ENCODE measurements at regions not wholly inside any gene's neighbourhood (a gene's known extent, or its start where the extent isn't known, plus 50 kb on each side); places are given as distances from the start of the nearest gene placed in this dataset.

DNA sequence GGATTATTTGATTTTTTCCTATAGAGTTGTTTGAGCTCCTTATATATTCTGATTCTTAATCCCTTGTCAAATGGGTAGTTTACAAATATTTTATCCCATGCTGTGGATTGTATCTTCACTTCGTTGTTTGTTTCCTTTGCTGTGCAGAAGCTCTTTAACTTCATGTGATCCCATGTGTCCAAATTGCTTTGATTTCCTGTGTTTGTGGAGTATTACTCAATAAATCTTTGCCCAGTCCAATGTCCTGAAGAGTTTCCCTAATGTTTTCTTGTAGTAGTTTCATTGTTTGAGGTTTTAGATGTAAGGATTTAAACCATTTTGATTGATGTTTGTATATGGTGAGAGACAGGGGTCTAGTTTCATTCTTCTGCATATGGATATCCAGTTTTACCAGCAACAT lies 143.7 kb upstream of the HTR1E start:
- Histone ChIP-seq H3K27me3 (ENCODE audit: insufficient read depth, low read depth) (no peaks in the 10 kb centered on the region), H3K4me1 (ENCODE audit: low read depth, poor library complexity, severe bottlenecking) (no peaks in the 10 kb centered on the region), H3K27ac (no peak overlapping the region), H3K79me2 (ENCODE audit: insufficient read depth, low read depth) (no peaks in the 10 kb centered on the region), H3K4me2 (no peak overlapping the region), H2AFZ (ENCODE audit: low read depth) (no peak overlapping the region), H3K9ac (no peak overlapping the region), H3K36me3 (ENCODE audit: insufficient read depth) (no peaks in the 10 kb centered on the region), H3K4me3 (IDR thresholded peaks at IDR 0.05; ENCODE audit: insufficient read depth, low read depth, low read length) (no peak overlapping the region), H4K20me1 (ENCODE audit: insufficient read depth) (no peaks in the 10 kb centered on the region)
- TF ChIP-seq, protein P1, sequence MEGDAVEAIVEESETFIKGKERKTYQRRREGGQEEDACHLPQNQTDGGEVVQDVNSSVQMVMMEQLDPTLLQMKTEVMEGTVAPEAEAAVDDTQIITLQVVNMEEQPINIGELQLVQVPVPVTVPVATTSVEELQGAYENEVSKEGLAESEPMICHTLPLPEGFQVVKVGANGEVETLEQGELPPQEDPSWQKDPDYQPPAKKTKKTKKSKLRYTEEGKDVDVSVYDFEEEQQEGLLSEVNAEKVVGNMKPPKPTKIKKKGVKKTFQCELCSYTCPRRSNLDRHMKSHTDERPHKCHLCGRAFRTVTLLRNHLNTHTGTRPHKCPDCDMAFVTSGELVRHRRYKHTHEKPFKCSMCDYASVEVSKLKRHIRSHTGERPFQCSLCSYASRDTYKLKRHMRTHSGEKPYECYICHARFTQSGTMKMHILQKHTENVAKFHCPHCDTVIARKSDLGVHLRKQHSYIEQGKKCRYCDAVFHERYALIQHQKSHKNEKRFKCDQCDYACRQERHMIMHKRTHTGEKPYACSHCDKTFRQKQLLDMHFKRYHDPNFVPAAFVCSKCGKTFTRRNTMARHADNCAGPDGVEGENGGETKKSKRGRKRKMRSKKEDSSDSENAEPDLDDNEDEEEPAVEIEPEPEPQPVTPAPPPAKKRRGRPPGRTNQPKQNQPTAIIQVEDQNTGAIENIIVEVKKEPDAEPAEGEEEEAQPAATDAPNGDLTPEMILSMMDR (conservative IDR thresholded peaks at IDR 0.05; ENCODE audit: low read depth, low read length), result no peak

- no peak overlapping the region for H2AFZ ChIP-seq (ENCODE audit: low read depth)
These were observed 145.9 kb upstream of the HTR1E start for GRCh38 chr6:86791476-86791875.

GRCh38 chr6:86789779-86790411 lies 147.4 kb upstream of the HTR1E start:
- Histone ChIP-seq H4K20me1 (ENCODE audit: insufficient read depth) (no peaks in the 10 kb centered on the region), H3K36me3 (ENCODE audit: insufficient read depth) (no peaks in the 10 kb centered on the region), H3K79me2 (ENCODE audit: insufficient read depth, low read depth) (no peaks in the 10 kb centered on the region), H3K27ac (no peak overlapping the region), H3K27me3 (ENCODE audit: insufficient read depth, low read depth) (no peaks in the 10 kb centered on the region), H3K9ac (no peak overlapping the region), H3K4me3 (IDR thresholded peaks at IDR 0.05; ENCODE audit: insufficient read depth, low read depth, low read length) (no peak overlapping the region), H3K4me2 (no peak overlapping the region), H3K4me1 (ENCODE audit: low read depth, poor library complexity, severe bottlenecking) (no peaks in the 10 kb centered on the region), H2AFZ (ENCODE audit: low read depth) (no peak overlapping the region)
- TF ChIP-seq, protein P1 (conservative IDR thresholded peaks at IDR 0.05; ENCODE audit: low read depth, low read length), result no peak

More at GRCh38 chr6:86791476-86791875, 145.9 kb upstream of the HTR1E start:
- no peak overlapping the region for H3K4me2 ChIP-seq
- H3K79me2 ChIP-seq (ENCODE audit: insufficient read depth, low read depth), result no peaks in the 10 kb centered on the region
- H4K20me1 ChIP-seq (ENCODE audit: insufficient read depth), result no peaks in the 10 kb centered on the region
- TF ChIP-seq, protein P1 (conservative IDR thresholded peaks at IDR 0.05; ENCODE audit: low read depth, low read length), result no peak
- no peak overlapping the region for H3K9ac ChIP-seq
- H3K4me3 ChIP-seq (IDR thresholded peaks at IDR 0.05; ENCODE audit: insufficient read depth, low read depth, low read length), result no peak overlapping the region
- no peaks in the 10 kb centered on the region for H3K36me3 ChIP-seq (ENCODE audit: insufficient read depth)
- no peak overlapping the region for H3K27ac ChIP-seq
- no peaks in the 10 kb centered on the region for H3K27me3 ChIP-seq (ENCODE audit: insufficient read depth, low read depth)
- H3K4me1 ChIP-seq (ENCODE audit: low read depth, poor library complexity, severe bottlenecking), result no peaks in the 10 kb centered on the region

DNA sequence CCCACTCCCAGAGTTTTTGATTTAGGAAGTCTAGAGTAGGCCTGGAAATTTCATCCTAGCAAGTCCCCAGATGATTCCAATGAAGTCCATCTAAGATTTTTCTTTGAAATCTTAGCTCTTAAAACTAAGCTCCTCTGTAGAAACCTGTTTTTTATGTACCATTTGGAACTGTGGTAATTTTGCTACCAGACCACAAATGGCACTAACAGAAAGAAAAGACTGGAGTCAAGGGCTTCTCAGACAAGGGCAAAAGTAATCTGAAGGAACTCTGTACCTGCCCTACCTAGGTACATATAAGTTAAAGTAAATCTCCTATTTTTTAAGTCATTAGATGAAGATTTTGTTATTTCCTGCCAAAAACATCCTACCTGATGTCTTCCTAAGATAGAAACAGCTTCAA lies 155.0 kb upstream of the HTR1E start:
- TF ChIP-seq, protein P1 (conservative IDR thresholded peaks at IDR 0.05; ENCODE audit: low read depth, low read length), result no peak
- H4K20me1 ChIP-seq (ENCODE audit: insufficient read depth), result no peaks in the 10 kb centered on the region
- H3K4me1 ChIP-seq (ENCODE audit: low read depth, poor library complexity, severe bottlenecking), result no peaks in the 10 kb centered on the region
- no peak overlapping the region for H3K4me3 ChIP-seq (IDR thresholded peaks at IDR 0.05; ENCODE audit: insufficient read depth, low read depth, low read length)
- no peak overlapping the region for H2AFZ ChIP-seq (ENCODE audit: low read depth)
- H3K79me2 ChIP-seq (ENCODE audit: insufficient read depth, low read depth), result no peaks in the 10 kb centered on the region
- H3K27me3 ChIP-seq (ENCODE audit: insufficient read depth, low read depth), result no peaks in the 10 kb centered on the region
- no peak overlapping the region for H3K27ac ChIP-seq
- no peaks in the 10 kb centered on the region for H3K36me3 ChIP-seq (ENCODE audit: insufficient read depth)
- no peak overlapping the region for H3K9ac ChIP-seq
- no peak overlapping the region for H3K4me2 ChIP-seq

Measured in KMS-11 (cell line).